ENCODE measurements at regions not wholly inside any gene's neighbourhood (a gene's known extent, or its start where the extent isn't known, plus 50 kb on each side); places are given as distances from the start of the nearest gene placed in this dataset.

DNA sequence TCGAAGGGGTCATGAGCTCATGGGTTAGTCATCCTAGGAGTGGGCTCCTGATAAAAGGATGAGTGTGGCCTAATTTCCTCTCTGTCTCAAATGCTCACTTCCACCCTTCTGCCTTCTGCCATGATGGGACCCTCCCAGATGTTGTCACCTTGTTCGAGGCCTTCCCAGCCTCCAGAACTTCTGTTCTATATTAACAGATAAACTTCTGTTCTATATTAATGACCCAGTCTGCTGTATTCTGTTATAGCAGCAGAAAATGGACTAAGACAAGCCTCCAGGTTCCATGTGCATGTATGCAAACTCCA, 583.2 kb downstream of the GLRX3 start:
- ATAC-seq, result no peak

DNA sequence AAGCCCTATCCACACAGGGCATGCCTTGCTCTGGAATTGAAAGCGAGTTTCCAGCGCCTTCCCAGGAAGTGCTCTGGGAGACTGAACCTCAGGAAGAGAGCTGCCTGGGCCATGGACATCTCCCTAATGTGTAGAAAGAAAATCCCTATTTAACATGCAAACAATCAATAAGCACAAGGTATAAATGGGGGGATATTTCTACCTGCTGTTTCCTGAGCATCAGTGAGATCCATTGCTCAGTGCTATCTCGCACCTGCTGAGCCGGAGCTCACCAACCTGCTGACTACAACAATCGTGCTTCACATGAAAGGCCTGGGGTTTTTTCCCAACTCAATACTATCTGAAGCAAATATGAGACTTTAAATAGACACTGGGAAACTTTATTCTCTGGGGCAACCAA, 584.0 kb downstream of the GLRX3 start:
- DNase-seq (ENCODE audit: low read depth, low spot score) (no peak), ATAC-seq (no peak)
- H3K4me1 ChIP-seq (ENCODE audit: control insufficient read depth, insufficient read depth, low read length), result no peaks in the 10 kb centered on the region
- in situ Hi-C loops (cut with HindIII; ENCODE audit: low pct_unique_long_range_greater_than_20kb, low sequenced_read_pairs), result no loop called here
- no peaks in the 10 kb centered on the region; the same call in 1 of the 2 replicates for H3K27me3 ChIP-seq (ENCODE audit: control insufficient read depth, insufficient read depth, low read length)
- H3K27ac ChIP-seq (ENCODE audit: low read length), result no peak overlapping the region
- no peaks in the 10 kb centered on the region for H3K9me3 ChIP-seq (ENCODE audit: control insufficient read depth, insufficient read depth, low read depth, low read length)
- intact Hi-C loops (cut with micrococcal nuclease; ENCODE audit: unreplicated experiment), result no loop called here
- no peaks in the 10 kb centered on the region for H3K36me3 ChIP-seq (ENCODE audit: control insufficient read depth, insufficient read depth, low read length)
- ChIA-PET CTCF (no interaction called here), POLR2A (no interaction called here)
- no TSS peak for BruUV-seq (replicated peaks)
- no peak for TF ChIP-seq TCF7L2 (IDR thresholded peaks at IDR 0.05; ENCODE audit: low read depth, low read length)
- TF ChIP-seq, protein P1, sequence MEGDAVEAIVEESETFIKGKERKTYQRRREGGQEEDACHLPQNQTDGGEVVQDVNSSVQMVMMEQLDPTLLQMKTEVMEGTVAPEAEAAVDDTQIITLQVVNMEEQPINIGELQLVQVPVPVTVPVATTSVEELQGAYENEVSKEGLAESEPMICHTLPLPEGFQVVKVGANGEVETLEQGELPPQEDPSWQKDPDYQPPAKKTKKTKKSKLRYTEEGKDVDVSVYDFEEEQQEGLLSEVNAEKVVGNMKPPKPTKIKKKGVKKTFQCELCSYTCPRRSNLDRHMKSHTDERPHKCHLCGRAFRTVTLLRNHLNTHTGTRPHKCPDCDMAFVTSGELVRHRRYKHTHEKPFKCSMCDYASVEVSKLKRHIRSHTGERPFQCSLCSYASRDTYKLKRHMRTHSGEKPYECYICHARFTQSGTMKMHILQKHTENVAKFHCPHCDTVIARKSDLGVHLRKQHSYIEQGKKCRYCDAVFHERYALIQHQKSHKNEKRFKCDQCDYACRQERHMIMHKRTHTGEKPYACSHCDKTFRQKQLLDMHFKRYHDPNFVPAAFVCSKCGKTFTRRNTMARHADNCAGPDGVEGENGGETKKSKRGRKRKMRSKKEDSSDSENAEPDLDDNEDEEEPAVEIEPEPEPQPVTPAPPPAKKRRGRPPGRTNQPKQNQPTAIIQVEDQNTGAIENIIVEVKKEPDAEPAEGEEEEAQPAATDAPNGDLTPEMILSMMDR (IDR thresholded peaks at IDR 0.05), result no peak
- TF ChIP-seq SIN3A (IDR thresholded peaks at IDR 0.05; ENCODE audit: borderline replicate concordance, insufficient read depth, low read depth, low read length), result no peak
- no peak for TF ChIP-seq POLR2AphosphoS5 (IDR thresholded peaks at IDR 0.05; ENCODE audit: low read depth, low read length)
- TF ChIP-seq, protein P2, sequence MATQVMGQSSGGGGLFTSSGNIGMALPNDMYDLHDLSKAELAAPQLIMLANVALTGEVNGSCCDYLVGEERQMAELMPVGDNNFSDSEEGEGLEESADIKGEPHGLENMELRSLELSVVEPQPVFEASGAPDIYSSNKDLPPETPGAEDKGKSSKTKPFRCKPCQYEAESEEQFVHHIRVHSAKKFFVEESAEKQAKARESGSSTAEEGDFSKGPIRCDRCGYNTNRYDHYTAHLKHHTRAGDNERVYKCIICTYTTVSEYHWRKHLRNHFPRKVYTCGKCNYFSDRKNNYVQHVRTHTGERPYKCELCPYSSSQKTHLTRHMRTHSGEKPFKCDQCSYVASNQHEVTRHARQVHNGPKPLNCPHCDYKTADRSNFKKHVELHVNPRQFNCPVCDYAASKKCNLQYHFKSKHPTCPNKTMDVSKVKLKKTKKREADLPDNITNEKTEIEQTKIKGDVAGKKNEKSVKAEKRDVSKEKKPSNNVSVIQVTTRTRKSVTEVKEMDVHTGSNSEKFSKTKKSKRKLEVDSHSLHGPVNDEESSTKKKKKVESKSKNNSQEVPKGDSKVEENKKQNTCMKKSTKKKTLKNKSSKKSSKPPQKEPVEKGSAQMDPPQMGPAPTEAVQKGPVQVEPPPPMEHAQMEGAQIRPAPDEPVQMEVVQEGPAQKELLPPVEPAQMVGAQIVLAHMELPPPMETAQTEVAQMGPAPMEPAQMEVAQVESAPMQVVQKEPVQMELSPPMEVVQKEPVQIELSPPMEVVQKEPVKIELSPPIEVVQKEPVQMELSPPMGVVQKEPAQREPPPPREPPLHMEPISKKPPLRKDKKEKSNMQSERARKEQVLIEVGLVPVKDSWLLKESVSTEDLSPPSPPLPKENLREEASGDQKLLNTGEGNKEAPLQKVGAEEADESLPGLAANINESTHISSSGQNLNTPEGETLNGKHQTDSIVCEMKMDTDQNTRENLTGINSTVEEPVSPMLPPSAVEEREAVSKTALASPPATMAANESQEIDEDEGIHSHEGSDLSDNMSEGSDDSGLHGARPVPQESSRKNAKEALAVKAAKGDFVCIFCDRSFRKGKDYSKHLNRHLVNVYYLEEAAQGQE (IDR thresholded peaks at IDR 0.05; ENCODE audit: insufficient read depth in 1 of 2, low read depth in 2 of 2, low read length in 1 of 2), result no peak
- H3K4me3 ChIP-seq (ENCODE audit: low read depth in 2 of 2, low read length in 2 of 2), result no peak overlapping the region

More for the DNA sequence above, 583.2 kb downstream of the GLRX3 start:
- no peaks in the 10 kb centered on the region; the same call in 1 of the 2 replicates for H3K27me3 ChIP-seq (ENCODE audit: control insufficient read depth, insufficient read depth, low read length)
- H3K4me1 ChIP-seq (ENCODE audit: control insufficient read depth, insufficient read depth, low read length), result no peaks in the 10 kb centered on the region
- intact Hi-C loops (cut with micrococcal nuclease; ENCODE audit: unreplicated experiment), result no loop called here
- in situ Hi-C loops (cut with HindIII; ENCODE audit: low pct_unique_long_range_greater_than_20kb, low sequenced_read_pairs), result no loop called here
- ChIA-PET CTCF (no interaction called here), POLR2A (no interaction called here)
- no peak for DNase-seq (ENCODE audit: low read depth, low spot score)
- TF ChIP-seq SIN3A (IDR thresholded peaks at IDR 0.05; ENCODE audit: borderline replicate concordance, insufficient read depth, low read depth, low read length), result no peak
- no peak for TF ChIP-seq POLR2AphosphoS5 (IDR thresholded peaks at IDR 0.05; ENCODE audit: low read depth, low read length)
- TF ChIP-seq, protein P2 (IDR thresholded peaks at IDR 0.05; ENCODE audit: insufficient read depth in 1 of 2, low read depth in 2 of 2, low read length in 1 of 2), result no peak
- TF ChIP-seq TCF7L2 (IDR thresholded peaks at IDR 0.05; ENCODE audit: low read depth, low read length), result no peak
- TF ChIP-seq, protein P1 (IDR thresholded peaks at IDR 0.05), result no peak
- no TSS peak for BruUV-seq (replicated peaks)
- H3K36me3 ChIP-seq (ENCODE audit: control insufficient read depth, insufficient read depth, low read length), result no peaks in the 10 kb centered on the region
- H3K27ac ChIP-seq (ENCODE audit: low read length), result no peak overlapping the region
- H3K4me3 ChIP-seq (ENCODE audit: low read depth in 2 of 2, low read length in 2 of 2), result no peak overlapping the region
- no peaks in the 10 kb centered on the region for H3K9me3 ChIP-seq (ENCODE audit: control insufficient read depth, insufficient read depth, low read depth, low read length)
